NCI-H146 treated with DMSO at 0.1 percent for 48 hours (cell line): ENCODE measurements at regions not wholly inside any gene's neighbourhood (a gene's known extent, or its start where the extent isn't known, plus 50 kb on each side); places are given as distances from the start of the nearest gene placed in this dataset.

Source experiments
- DNase-seq: peaks from one replicate; lab custom pipeline; 2025; ENCODE audit not compliant: unreplicated experiment; lab: John Stamatoyannopoulos, UW

GRCh38 chr6:156166093-156166492 is 611.1 kb upstream of the ARID1B start:
- no peak for DNase-seq

GRCh38 chr6:156164701-156165452 is 612.3 kb upstream of the ARID1B start:
- DNase-seq: no peak

- DNase-seq: no peak
Observed at GRCh38 chr6:156163311-156163710, 613.9 kb upstream of the ARID1B start.

- no peak for DNase-seq
Observed at GRCh38 chr6:156161471-156161870, 615.7 kb upstream of the ARID1B start.

- DNase-seq: no peak
Observed at GRCh38 chr6:156160795-156161165, 616.4 kb upstream of the ARID1B start.

GRCh38 chr6:156160007-156160794 is 617.0 kb upstream of the ARID1B start:
- no peak for DNase-seq

GRCh38 chr6:156154896-156155295 is 622.3 kb upstream of the ARID1B start:
- DNase-seq: no peak

GRCh38 chr6:156150391-156150790 is 626.8 kb upstream of the ARID1B start:
- DNase-seq: no peak

GRCh38 chr6:156146891-156147290 is 630.3 kb upstream of the ARID1B start:
- no peak for DNase-seq

GRCh38 chr6:156131221-156131903 is 645.8 kb upstream of the ARID1B start:
- no peak for DNase-seq

- no peak for DNase-seq
Observed at GRCh38 chr6:156126535-156126934, 650.6 kb upstream of the ARID1B start.

GRCh38 chr6:156125844-156126243 is 651.3 kb upstream of the ARID1B start:
- no peak for DNase-seq

GRCh38 chr6:156123731-156124130 is 653.4 kb upstream of the ARID1B start:
- no peak for DNase-seq

GRCh38 chr6:156121973-156122372 is 655.2 kb upstream of the ARID1B start:
- DNase-seq: no peak

- DNase-seq: peak; percentile 50
Observed at GRCh38 chr6:156114541-156114940, 658.9 kb upstream of the NOX3 start.

GRCh38 chr6:156113631-156114030 is 658.0 kb upstream of the NOX3 start:
- DNase-seq: no peak

- DNase-seq: no peak
Observed at GRCh38 chr6:156111913-156112312, 656.3 kb upstream of the NOX3 start.

- no peak for DNase-seq
Observed at GRCh38 chr6:156110249-156110648, 654.6 kb upstream of the NOX3 start.

- no peak for DNase-seq
Observed at GRCh38 chr6:156109713-156110112, 654.1 kb upstream of the NOX3 start.

- peak; percentile 63 for DNase-seq
Observed at GRCh38 chr6:156107624-156108101, 652.0 kb upstream of the NOX3 start.

- no peak for DNase-seq
Observed at GRCh38 chr6:156102129-156102528, 646.5 kb upstream of the NOX3 start.

GRCh38 chr6:156098839-156099238 is 643.2 kb upstream of the NOX3 start:
- DNase-seq: no peak
